Amniotic epithelial cell (primary cell): ENCODE measurements at regions not wholly inside any gene's neighbourhood (a gene's known extent, or its start where the extent isn't known, plus 50 kb on each side); places are given as distances from the start of the nearest gene placed in this dataset.

Experiments
- DNase-seq: peaks from one replicate; pipeline ENCODE4 v3.0.0-alpha.2; 2010; ENCODE audit warnings: low read depth

DNA sequence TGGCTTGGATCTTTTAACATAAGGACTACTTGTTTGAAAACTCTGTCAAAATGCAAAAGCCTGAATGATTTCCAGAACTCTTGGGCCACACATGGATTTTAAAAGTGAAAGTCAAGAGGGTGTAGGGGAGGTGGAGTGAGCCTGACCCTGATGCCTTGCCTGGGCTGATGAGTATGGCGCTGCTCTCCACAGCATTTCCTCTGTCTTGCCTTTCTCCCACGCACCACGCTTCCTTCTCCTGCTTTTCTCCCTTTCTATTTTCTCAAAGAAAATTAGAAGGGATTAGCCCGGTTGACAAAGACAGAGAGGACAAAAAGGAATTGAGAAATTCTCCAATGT, 207.0 kb upstream of the CCDC68 start:
- peak; percentile 51 for DNase-seq

DNA sequence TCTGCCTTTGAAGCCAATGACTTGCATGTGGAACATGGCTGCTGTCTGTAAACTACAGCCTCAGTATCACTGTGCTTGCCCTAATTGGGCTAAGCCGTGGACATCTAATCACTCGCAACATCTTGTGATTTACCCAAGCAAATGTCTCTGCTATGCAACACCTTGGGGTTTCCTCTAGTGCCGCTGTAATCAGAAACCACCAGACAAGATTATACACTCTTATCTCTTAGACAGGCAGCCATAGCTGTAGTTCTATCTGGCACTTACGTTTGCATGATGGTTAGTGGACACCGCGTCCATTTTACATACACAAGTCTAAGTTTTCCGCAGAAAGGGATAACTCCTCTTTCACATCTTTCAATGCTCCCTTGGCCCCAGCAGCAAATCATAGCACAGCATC, 204.3 kb upstream of the CCDC68 start:
- no peak for DNase-seq

DNA sequence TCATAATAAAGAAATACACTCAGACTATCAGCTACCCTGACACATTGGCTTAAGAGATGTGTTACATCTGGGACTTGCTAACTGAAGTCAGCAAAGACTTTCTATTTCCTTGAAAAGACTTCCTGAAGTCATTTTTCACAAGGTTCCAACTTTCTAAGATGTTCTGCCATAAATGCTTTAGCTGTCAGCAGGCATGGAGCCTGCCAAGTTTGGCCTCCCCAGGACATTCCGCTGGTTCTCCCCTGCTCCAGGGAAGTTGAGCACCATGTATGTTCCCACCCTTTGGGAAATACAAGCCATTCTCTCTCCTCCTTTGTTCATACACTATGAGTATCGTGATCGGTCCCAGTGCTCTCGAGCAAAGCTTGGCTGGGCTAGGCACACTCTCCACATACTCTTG, 202.7 kb upstream of the CCDC68 start:
- no peak for DNase-seq

DNA sequence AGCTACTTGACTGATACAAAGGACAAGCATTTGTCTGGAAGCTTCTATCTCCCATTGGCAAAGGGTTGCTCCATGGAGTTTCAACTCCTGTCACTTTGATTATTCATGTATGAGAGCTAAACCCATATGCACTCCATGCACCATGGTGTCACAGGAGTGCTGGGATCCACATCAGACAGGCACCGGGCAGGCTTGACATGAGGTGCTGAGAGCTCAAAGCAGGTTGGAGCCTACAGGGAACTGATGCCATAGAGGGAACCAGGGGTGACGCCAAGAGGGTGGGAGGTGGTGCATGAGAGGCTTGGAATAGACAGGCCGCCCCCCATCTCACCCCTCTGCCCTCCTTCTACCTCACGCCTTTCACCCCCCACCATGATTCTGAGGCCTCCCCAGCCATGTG, 199.8 kb upstream of the CCDC68 start:
- no peak for DNase-seq

DNA sequence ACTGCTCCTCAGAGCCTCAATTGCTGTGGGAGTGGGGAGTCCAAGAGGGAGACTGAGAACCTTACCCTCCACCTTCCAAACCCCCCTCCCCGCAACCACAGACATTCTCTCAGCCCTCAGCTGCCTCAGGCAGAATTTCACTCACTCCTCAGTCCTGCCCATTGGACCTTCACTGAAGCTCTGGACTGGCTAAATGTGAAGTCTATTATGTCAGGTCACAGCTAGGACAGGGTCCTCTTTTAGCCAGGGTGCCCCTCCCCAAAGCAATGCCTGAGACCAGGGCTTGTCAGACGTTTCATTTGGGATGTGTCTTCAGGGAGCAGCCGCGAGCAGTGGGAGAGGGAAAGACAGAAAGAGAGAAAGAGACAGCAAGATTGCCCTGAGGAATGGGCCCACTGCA, 199.3 kb upstream of the CCDC68 start:
- DNase-seq: no peak

DNA sequence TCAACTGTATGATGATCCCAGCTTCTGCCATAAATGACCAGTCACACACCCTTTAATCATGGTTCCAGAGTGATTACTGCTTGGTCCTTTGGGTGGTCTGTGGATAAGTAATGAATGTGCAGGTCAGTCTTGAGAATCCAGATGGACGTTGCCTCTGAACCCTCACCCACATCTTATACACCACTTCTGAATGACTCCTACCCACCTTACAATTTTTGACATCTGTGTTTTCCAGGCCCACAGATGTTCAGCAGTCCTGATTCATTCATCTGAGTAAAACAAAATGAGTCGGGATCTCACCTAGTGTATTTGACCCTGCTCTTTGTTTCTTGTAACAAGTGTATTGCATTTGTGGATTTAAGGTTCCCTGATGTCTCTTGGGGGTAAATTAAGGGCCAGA, 194.1 kb upstream of the CCDC68 start:
- DNase-seq: no peak

DNA sequence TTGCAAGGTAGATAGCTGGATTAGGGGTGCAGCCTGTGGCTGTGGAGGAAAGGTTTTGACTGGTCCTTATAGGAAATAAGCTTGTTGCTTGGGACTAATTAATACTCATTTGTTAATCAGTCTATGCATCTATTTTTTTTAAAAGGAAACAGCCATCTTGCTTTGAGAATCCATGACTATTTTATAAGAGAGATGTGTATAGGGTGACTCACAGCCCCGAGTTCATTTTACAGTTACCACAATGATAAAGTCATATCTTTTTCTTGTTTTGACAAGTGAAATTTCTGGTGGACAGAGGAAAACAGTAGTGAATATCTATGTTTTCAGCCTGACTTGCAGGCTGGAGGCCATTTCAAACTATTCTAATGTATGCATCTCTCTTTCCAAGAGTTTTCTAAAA, 193.5 kb upstream of the CCDC68 start:
- peak; percentile 64 for DNase-seq

DNA sequence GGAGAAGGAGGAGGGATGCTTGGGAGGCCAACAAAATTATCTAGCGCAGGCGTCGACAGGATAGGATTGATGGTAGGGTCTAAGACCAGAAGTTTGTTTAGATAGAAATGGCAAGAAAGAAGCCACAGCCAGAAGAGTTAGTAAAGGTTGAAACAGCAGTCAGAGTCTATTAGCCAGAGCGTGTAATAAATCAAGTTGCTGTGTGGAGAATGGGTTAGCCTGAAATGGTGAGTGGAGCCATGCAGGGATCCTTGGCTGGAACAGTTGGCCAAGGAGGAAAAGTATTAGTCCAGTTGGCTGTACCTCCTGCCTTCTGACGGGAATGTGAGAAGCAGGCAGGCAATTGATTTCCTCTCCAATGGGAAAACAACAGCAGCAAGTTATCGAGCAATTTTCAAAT, 190.7 kb upstream of the CCDC68 start:
- no peak for DNase-seq

DNA sequence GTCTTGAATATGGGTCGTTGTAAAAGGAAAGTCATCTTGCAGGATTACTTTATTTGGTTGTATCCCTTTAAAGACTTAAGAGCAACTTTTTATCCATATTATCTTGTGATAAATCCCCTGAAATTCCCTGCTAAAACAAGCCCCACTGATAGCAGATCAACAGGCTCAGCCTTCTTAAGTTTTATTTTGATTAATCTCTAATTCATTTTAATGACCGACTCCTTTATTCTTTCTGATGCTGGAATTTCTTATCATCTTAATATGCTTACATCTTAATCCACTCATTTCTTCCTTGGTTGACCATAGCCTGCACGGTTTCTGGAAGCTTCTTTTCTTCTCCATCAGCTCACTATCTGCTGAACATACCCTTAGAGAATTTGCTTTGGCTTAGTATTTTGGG, 188.5 kb upstream of the CCDC68 start:
- DNase-seq: no peak

DNA sequence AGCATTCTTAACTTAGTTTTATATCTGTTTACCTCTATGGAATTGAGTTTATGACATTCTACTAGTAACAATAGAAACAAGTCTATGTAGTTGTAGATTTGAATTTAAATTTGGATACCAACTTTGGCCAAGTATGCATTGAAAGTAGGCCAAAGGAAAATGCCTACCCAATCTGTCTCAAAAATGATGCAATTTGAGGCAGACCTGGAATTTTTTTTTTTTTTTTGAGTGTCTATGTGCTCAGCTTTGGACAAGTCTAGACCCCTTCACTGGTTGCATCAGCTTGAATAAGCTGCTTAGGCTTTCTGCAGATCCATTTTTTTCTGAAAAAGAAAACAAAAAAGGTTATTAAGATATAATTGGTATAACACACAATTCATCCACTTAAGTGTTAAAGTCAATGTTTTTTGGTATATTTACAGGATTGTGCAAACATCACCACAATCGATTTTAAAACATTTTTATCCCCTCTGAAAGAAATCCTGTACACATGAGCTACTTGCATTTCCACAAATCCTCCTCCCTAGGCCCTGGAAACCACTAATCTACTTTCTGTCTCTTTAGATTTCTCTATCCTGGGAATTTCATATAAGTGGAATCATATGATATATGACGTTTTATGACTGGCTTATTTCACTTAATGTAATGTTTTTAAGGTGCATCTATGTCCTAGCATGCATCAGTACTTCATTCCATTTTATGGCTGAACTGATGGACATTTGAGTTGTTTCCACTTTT, 185.1 kb upstream of the CCDC68 start:
- no peak for DNase-seq

DNA sequence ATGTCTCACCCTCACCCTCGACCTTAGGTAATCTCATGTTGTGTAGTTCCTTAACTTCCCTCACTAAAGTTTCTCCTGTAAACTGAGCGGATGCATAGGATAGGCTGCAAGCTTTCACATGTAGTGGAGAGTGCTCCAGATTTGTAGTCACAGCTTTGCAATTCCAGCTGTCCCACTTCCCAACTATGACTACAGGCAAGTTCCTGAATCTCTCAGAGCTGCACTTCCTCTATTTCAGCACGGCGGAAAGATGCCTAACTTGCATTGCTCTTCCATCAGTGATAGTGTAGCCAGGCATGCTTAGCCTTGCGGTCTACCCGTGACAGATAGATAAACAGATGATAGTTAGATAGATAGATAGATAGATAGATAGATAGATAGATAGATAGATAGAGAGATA, 183.1 kb upstream of the CCDC68 start:
- DNase-seq: no peak

DNA sequence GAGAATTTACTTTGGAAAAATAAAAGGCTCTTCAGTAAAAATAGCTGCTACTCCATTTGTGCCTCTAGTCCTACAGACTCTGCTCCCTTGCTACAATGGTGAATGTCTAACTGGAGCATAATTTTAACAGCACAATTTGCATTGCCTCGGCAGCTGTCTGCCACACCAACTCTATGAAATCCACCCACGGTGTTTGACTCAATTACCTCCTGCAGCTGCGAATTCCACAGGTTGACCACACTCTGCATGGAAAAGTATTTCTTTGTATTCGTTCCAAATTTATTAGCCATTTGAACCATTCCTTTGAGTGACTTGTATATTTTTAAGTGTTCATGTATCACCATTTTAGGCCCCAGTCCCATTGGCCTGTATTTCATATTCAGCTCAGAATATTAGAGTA, 182.1 kb upstream of the CCDC68 start:
- DNase-seq: no peak

DNA sequence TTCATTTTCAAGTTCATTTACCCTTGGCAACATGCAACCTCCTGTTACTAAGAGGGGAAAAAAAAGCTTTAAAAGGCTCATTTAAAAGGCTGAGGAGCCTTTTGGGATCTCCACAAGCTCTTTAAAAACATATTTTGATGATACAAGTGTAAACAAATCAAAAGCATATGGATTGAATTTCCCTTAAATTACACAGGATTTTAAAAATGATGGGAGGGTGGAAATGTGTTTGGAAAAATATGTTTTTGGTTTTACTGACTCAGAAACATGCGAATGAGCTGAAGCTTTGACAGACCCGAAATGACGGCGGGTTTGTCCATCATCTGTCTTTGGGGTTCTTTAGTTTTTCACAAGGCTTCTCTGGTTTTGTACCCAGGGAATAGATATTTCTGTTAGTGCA, 180.6 kb upstream of the CCDC68 start:
- no peak for DNase-seq

DNA sequence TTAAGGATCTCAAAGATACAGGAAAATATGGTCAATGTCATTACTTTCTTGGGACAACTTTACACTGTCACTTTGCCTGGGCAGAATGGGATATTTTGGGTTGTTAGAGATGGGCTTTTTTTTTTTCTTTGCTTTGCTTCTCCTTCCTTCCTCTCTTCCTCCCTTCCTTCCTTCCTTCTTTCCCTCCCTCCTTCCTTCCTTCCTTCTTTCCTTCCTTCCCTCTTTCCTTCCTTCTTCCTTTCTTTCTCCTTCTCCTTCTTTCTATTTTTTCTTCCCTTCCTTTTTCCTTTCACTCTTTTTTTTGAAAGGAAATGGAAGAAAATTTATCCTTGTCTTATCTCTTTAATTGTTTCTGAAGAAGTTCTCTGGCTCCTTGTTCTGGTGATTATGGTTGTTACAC, 180.0 kb upstream of the CCDC68 start:
- DNase-seq: no peak

DNA sequence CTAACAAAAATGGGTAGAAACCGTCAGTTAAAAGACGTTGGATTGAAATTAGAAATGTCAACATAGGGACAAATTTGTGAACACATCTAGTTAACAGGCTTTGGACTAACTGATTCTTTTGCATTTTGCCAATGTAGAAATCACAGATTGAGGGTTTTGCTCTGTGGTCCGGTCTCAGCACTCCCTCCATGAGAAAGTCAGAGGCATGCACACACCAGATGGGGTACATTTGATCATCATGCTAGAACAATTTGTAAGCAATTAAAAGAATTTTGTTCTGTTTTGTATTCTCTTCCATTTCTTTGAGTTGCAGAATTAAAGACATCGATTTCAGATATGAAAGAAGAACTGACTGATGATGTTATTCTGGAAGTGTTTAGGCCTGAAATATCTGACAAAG, 179.1 kb upstream of the CCDC68 start:
- DNase-seq: no peak

DNA sequence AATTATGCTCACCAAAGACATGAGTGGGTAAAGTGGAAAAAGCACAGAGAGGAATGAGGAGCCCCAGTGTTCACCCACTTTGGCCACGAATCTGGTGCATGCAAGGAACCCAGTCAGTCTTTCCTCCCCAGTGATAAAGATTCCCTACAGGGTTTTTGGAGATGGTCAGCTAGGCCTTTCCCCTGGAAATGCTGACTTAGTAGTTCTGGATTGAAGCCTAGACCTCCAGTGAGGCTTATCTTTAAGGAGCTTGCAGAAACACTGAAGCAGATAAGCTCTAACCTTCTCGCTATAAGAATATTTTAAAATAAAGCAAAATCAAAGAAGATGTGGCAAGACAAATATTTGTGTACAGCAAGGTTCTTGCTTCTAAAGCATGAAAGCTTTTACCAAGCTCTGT, 178.3 kb upstream of the CCDC68 start:
- DNase-seq: no peak

DNA sequence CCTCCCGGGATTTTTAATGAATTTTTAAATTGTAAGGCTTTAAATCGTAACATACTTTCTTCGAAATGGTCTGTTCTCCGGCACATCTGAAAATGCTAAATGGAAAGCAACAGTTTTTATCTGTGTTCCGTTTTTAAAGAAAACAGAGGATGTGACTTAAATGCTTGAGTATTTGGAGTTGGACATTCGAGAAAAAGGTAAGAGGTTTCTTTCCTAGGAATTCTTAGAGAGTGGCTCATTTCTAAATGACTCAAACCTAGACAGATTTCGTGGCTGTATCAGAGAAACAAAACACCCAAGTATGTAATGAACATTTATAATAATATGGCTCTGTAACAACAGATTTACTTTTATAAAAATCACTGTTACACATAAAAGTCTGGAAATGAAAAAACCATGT, 177.6 kb upstream of the CCDC68 start:
- peak; percentile 33 for DNase-seq

DNA sequence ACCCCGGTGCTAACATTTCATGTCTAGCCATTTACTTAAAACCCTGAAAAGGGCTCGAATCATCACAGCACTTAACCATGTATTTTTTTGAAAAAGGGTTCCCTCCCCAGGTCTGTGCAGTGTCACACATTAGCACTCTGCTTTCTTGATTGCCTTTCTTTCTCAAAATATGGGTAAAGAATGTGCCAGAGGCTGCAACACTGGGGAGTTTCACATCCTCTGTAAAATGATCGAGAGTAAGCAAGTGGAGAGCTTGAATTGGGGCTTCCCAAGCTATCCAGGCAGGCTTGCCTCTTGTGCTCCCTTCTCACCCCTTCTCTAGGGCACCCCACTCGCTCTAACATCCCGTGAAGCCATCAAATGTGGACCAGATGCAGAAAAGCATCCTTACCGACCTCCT, 177.0 kb upstream of the CCDC68 start:
- DNase-seq: no peak

DNA sequence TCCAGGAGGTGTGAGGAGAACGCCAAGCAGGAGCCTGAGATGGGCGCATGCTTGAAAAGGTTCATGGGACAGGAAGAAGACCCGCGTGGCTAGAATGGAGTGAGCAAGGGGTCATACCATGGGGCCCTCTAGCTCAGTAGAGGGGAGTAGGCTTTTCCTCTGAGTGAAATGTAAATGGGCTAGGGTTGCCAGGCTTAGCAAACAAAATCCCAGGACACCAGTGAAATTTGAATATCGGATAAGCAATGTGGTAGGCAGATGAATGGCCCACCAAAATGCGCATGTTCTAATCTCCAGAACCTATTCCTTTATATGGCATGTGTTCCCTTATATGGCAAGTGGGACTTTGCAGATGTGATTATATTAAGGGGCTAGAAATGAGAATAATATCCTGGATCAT, 174.1 kb upstream of the CCDC68 start:
- no peak for DNase-seq

DNA sequence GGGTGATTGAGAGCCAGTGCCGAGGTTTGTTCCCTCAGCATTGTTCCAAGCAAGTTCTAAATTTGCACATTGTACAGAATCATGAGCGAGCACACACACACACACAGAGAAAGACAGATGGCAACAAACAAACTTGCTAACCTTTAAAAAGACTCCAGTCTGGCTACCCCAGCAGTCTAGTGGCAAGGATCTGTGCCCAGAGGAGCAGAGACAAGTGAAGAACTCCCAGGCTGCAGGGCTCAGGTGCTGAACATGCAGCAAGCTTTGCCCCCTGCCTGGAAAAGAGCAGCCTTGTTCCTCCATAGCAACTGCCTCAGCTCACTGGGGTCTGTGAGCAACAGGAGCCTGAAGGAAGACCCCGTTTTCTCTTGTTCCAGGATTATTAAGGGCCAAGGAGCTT, 169.2 kb upstream of the CCDC68 start:
- DNase-seq: no peak

DNA sequence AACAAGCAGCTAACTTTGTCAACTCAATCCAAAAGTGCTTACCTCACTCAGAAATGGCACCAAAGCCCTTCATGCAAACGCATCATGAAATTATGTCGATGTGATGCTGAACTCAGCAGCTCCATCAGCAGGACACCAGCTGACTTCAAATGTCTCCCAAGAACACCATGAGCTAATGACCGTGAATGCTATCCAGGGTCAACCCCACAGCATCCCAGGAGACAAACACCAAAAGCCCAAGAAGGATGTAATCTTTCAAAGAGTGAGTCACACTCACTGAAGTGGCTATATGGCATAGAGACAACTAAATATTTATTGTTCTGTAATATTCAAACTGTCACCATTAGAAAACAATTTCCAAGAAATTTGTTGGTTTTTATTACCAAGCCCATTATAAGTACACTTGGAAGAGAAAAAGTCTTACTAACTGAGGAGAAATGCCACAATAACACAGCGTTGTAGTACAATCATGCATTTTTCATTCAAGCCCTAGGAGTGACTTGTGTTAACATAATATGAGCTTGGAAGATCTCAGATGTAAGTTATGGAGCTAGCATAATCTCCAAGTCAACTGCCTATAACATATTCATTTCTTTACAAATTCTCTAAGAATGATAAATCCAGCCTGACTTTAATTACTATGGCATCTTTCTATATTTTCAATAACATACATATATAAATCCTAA, 165.0 kb upstream of the CCDC68 start:
- peak; percentile 11 for DNase-seq

DNA sequence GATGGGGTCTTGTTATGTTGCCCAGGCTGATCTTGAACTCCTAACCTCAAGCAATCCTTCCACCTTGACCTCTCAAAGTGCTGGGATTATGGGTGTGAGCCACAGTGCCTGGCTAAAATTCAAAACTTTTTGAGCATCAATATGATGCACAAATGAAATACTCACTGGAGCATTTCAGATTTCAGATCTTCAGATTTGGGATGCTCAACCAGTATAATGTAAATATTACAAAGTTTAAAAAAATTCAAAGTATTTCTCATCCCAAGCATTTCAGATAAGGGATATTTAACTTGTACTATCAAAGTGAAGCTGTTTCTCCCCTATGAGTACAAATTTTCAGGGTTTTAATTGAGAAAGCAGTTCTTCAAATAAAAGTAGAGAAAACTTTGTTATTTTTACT, 164.1 kb upstream of the CCDC68 start:
- DNase-seq: no peak

DNA sequence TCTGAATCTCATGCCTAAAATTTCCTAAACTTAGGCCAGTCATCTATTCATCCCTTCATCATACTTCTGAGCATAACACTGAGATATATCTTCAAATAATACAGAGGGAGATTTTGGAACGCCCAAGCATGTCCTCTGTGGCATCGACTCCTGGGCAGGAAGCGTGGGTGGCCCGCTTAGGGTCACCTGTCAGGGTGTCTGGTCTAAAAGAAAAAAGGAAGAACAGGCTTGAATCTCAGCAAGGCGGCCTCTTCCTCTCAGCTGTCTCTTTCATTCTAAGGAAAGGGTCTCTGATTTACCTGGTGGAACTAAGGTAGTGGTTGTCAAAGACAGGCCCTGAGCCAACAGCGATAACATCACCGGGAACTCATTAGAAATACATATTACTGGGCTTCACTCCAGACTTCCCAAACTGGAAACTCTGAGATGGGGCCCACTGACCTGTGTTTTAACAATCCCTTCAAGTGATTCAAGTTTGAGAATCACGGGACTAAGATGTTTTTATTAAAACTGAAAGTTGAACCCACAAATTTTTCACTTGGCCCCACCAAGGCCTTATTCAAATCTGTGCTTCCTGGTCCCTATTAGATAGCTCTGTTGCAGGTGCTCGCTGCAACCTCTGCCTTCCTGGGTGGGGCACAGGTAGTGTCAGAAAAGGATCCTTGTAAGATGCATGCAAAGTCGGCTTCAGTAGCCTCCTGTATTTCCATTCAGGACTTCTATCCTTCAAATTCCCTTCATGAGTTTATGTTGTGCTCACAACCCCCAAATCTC, 162.3 kb upstream of the CCDC68 start:
- no peak for DNase-seq

DNA sequence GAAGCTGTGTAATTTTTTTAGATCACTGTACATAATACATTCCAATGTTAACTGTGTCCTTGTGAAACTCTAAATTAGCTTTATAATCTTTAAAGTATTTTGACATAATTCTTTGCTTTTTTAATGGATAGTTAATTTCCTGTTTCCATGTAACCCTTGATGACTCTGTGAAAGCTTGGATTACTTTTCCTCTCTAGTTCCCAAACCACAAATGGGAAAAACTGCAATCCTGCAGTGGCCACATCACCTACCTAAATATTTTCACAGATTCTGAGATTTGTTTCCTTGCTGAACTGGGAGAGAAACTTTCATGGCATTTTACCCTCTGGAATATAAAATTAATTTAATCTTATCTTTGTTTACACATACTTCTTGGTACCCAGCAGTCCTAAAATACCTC, 161.6 kb upstream of the CCDC68 start:
- no peak for DNase-seq
